GM19025 (cell line): ENCODE measurements at regions not wholly inside any gene's neighbourhood (a gene's known extent, or its start where the extent isn't known, plus 50 kb on each side); places are given as distances from the start of the nearest gene placed in this dataset.

Source experiments
- ATAC-seq: cut with Tn5 transposase; IDR thresholded peaks from one replicate; pipeline ENCODE4 v1.9.1; 2021; ENCODE audit warnings: mild to moderate bottlenecking, low read depth, moderate library complexity; ENCODE audit not compliant: unreplicated experiment

- ATAC-seq = no peak
Observed at GRCh38 chr3:6577584-6577983, 283.3 kb upstream of the GRM7 start.

- ATAC-seq = no peak
Observed at GRCh38 chr3:6578526-6578925, 282.4 kb upstream of the GRM7 start.

- ATAC-seq = no peak
Observed at GRCh38 chr3:6580808-6581207, 280.1 kb upstream of the GRM7 start.

- no peak for ATAC-seq
Observed at GRCh38 chr3:6585360-6585759, 275.6 kb upstream of the GRM7 start.

GRCh38 chr3:6600237-6600636 lies 260.7 kb upstream of the GRM7 start:
- no peak for ATAC-seq

- ATAC-seq = no peak
Observed at GRCh38 chr3:6601374-6601773, 259.5 kb upstream of the GRM7 start.

- no peak for ATAC-seq
Observed at GRCh38 chr3:6602329-6602728, 258.6 kb upstream of the GRM7 start.

- ATAC-seq = no peak
Observed at GRCh38 chr3:6605227-6605626, 255.7 kb upstream of the GRM7 start.

GRCh38 chr3:6608843-6609242 lies 252.1 kb upstream of the GRM7 start:
- no peak for ATAC-seq

- ATAC-seq = no peak
Observed at GRCh38 chr3:6612034-6612616, 248.8 kb upstream of the GRM7 start.

- ATAC-seq = no peak
Observed at GRCh38 chr3:6622260-6622659, 238.7 kb upstream of the GRM7 start.

- no peak for ATAC-seq
Observed at GRCh38 chr3:6622712-6623111, 238.2 kb upstream of the GRM7 start.

- no peak for ATAC-seq
Observed at GRCh38 chr3:6631376-6631775, 229.5 kb upstream of the GRM7 start.

- ATAC-seq = no peak
Observed at GRCh38 chr3:6640907-6641306, 220.0 kb upstream of the GRM7 start.

GRCh38 chr3:6644070-6644929 lies 216.6 kb upstream of the GRM7 start:
- no peak for ATAC-seq

GRCh38 chr3:6654670-6655069 lies 206.2 kb upstream of the GRM7 start:
- ATAC-seq = no peak

GRCh38 chr3:6655275-6655674 lies 205.6 kb upstream of the GRM7 start:
- ATAC-seq = no peak

GRCh38 chr3:6657591-6657990 lies 203.3 kb upstream of the GRM7 start:
- no peak for ATAC-seq

- ATAC-seq = no peak
Observed at GRCh38 chr3:6667354-6667753, 193.6 kb upstream of the GRM7 start.

GRCh38 chr3:6671363-6671762 lies 189.6 kb upstream of the GRM7 start:
- no peak for ATAC-seq

GRCh38 chr3:6679510-6679909 lies 181.4 kb upstream of the GRM7 start:
- peak; percentile 22 for ATAC-seq

GRCh38 chr3:6680119-6680806 lies 180.7 kb upstream of the GRM7 start:
- ATAC-seq = peak; percentile 84
